HG02973 (cell line): ENCODE measurements at regions not wholly inside any gene's neighbourhood (a gene's known extent, or its start where the extent isn't known, plus 50 kb on each side); places are given as distances from the start of the nearest gene placed in this dataset.

Experiments
- ATAC-seq: cut with Tn5 transposase; IDR thresholded peaks from one replicate; pipeline ENCODE4 v1.9.1; 2021; ENCODE audit warnings: moderate library complexity; ENCODE audit not compliant: unreplicated experiment

- ATAC-seq, result no peak
Measured at GRCh38 chr12:90098132-90098779, 389.6 kb upstream of the ATP2B1 start.

- no peak for ATAC-seq
Measured at GRCh38 chr12:90091809-90092208, 383.2 kb upstream of the ATP2B1 start.

GRCh38 chr12:90090929-90091651, 382.5 kb upstream of the ATP2B1 start:
- ATAC-seq, result no peak

- ATAC-seq, result no peak
Measured at GRCh38 chr12:90086281-90086680, 377.6 kb upstream of the ATP2B1 start.

GRCh38 chr12:90085494-90086274, 377.0 kb upstream of the ATP2B1 start:
- ATAC-seq, result no peak

GRCh38 chr12:90084018-90084417, 375.4 kb upstream of the ATP2B1 start:
- no peak for ATAC-seq

GRCh38 chr12:90080616-90081015, 372.0 kb upstream of the ATP2B1 start:
- no peak for ATAC-seq

GRCh38 chr12:90079529-90080210, 371.0 kb upstream of the ATP2B1 start:
- ATAC-seq, result no peak

- no peak for ATAC-seq
Measured at GRCh38 chr12:90078344-90078743, 369.7 kb upstream of the ATP2B1 start.

- no peak for ATAC-seq
Measured at GRCh38 chr12:90077756-90078155, 369.1 kb upstream of the ATP2B1 start.

GRCh38 chr12:90076851-90077319, 368.2 kb upstream of the ATP2B1 start:
- no peak for ATAC-seq

GRCh38 chr12:90075685-90076084, 367.0 kb upstream of the ATP2B1 start:
- ATAC-seq, result no peak

- no peak for ATAC-seq
Measured at GRCh38 chr12:90074086-90074485, 365.4 kb upstream of the ATP2B1 start.

GRCh38 chr12:90071996-90072395, 363.4 kb upstream of the ATP2B1 start:
- no peak for ATAC-seq

GRCh38 chr12:90069711-90070110, 361.1 kb upstream of the ATP2B1 start:
- ATAC-seq, result no peak

GRCh38 chr12:90067791-90068190, 359.2 kb upstream of the ATP2B1 start:
- no peak for ATAC-seq

GRCh38 chr12:90064852-90065801, 356.5 kb upstream of the ATP2B1 start:
- ATAC-seq, result no peak

- ATAC-seq, result no peak
Measured at GRCh38 chr12:90062799-90063198, 354.2 kb upstream of the ATP2B1 start.

- no peak for ATAC-seq
Measured at GRCh38 chr12:90061809-90062208, 353.2 kb upstream of the ATP2B1 start.

- no peak for ATAC-seq
Measured at GRCh38 chr12:90060031-90060430, 351.4 kb upstream of the ATP2B1 start.
